ENCODE measurements at regions not wholly inside any gene's neighbourhood (a gene's known extent, or its start where the extent isn't known, plus 50 kb on each side); places are given as distances from the start of the nearest gene placed in this dataset.
"Not testable (repeated sequence)": the region's sequence is repeated elsewhere in the genome, so short reads cannot be mapped to it uniquely, and the experiment has no call there.

DNA sequence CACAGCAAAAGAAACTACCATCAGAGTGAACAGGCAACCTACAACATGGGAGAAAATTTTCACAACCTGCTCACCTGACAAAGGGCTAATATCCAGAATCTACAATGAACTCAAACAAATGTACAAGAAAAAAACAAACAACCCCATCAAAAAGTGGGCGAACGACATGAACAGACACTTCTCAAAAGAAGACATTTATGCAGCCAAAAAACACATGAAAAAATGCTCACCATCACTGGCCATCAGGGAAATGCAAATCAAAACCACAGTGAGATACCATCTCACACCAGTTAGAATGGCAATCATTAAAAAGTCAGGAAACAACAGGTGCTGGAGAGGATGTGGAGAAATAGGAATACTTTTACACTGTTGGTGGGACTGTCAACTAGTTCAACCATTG lies 207.8 kb downstream of the USP6NL start:
- not testable (repeated sequence) for H3K9me3 ChIP-seq (ENCODE audit: control insufficient read depth in 2 of 2, insufficient read depth in 1 of 2, low read depth in 1 of 2, low read length in 1 of 2); H3K27ac ChIP-seq (ENCODE audit: low read depth in 1 of 3, low read length in 2 of 3); H3K27me3 ChIP-seq (ENCODE audit: control insufficient read depth in 3 of 3, insufficient read depth in 3 of 3, low read length in 3 of 3); H3K4me1 ChIP-seq (ENCODE audit: control insufficient read depth in 3 of 3, insufficient read depth in 2 of 3, low read depth in 1 of 3, low read length in 2 of 3); H3K4me3 ChIP-seq (ENCODE audit: low read depth in 1 of 3, low read length in 3 of 3); FAIRE-seq; H3K36me3 ChIP-seq (ENCODE audit: control insufficient read depth in 3 of 3, insufficient read depth in 2 of 3, low read depth in 1 of 3, low read length in 3 of 3); DNase-seq
- WGBS, 3 donors: no CpG with 5 or more reads among the region's 2 CpGs

GRCh38 chr10:11403116-11403515 lies 208.3 kb downstream of the USP6NL start:
- peak in 1 of 2 donors; percentile 59 for DNase-seq
- Histone ChIP-seq H3K4me1 (ENCODE audit: control insufficient read depth in 3 of 3, insufficient read depth in 2 of 3, low read depth in 1 of 3, low read length in 2 of 3) (no peaks in the 10 kb centered on the region), H3K27me3 (ENCODE audit: control insufficient read depth in 3 of 3, insufficient read depth in 3 of 3, low read length in 3 of 3) (no peaks in the 10 kb centered on the region), H3K4me3 (ENCODE audit: low read depth in 1 of 3, low read length in 3 of 3) (no peak overlapping the region), H3K36me3 (ENCODE audit: control insufficient read depth in 3 of 3, insufficient read depth in 2 of 3, low read depth in 1 of 3, low read length in 3 of 3) (no peaks in the 10 kb centered on the region), H3K27ac (ENCODE audit: low read depth in 1 of 3, low read length in 2 of 3) (no peak overlapping the region), H3K9me3 (ENCODE audit: control insufficient read depth in 2 of 2, insufficient read depth in 1 of 2, low read depth in 1 of 2, low read length in 1 of 2) (no peaks in the 10 kb centered on the region)
- FAIRE-seq: no peak
- 63 to 79% (median 65%) methylated on average over 11 of the region's 11 CpGs for WGBS, 3 donors

GRCh38 chr10:11402392-11402791 lies 209.1 kb downstream of the USP6NL start:
- no peaks in the 10 kb centered on the region for H3K27me3 ChIP-seq (ENCODE audit: control insufficient read depth in 3 of 3, insufficient read depth in 3 of 3, low read length in 3 of 3)
- no peaks in the 10 kb centered on the region for H3K4me1 ChIP-seq (ENCODE audit: control insufficient read depth in 3 of 3, insufficient read depth in 2 of 3, low read depth in 1 of 3, low read length in 2 of 3)
- H3K27ac ChIP-seq (ENCODE audit: low read depth in 1 of 3, low read length in 2 of 3): no peak overlapping the region
- FAIRE-seq (no peak), DNase-seq (no peak)
- no peaks in the 10 kb centered on the region for H3K36me3 ChIP-seq (ENCODE audit: control insufficient read depth in 3 of 3, insufficient read depth in 2 of 3, low read depth in 1 of 3, low read length in 3 of 3)
- no peaks in the 10 kb centered on the region for H3K9me3 ChIP-seq (ENCODE audit: control insufficient read depth in 2 of 2, insufficient read depth in 1 of 2, low read depth in 1 of 2, low read length in 1 of 2)
- H3K4me3 ChIP-seq (ENCODE audit: low read depth in 1 of 3, low read length in 3 of 3): no peak overlapping the region
- WGBS, 3 donors: 63 to 94% (median 88%) methylated on average over 2 of the region's 2 CpGs

GRCh38 chr10:11401264-11402235 lies 209.9 kb downstream of the USP6NL start:
- 63 to 67% (median 65%) methylated on average over 16 of the region's 16 CpGs for WGBS, 3 donors
- no peak for FAIRE-seq

GRCh38 chr10:11397980-11398580 lies 213.4 kb downstream of the USP6NL start:
- Histone ChIP-seq H3K9me3 (ENCODE audit: control insufficient read depth in 2 of 2, insufficient read depth in 1 of 2, low read depth in 1 of 2, low read length in 1 of 2) (no peaks in the 10 kb centered on the region), H3K27me3 (ENCODE audit: control insufficient read depth in 3 of 3, insufficient read depth in 3 of 3, low read length in 3 of 3) (peaks cover 0 to 3% (median 0%) of the 10 kb centered on the region in 3 donors), H3K27ac (ENCODE audit: low read depth in 1 of 3, low read length in 2 of 3) (no peak overlapping the region), H3K36me3 (ENCODE audit: control insufficient read depth in 3 of 3, insufficient read depth in 2 of 3, low read depth in 1 of 3, low read length in 3 of 3) (no peaks in the 10 kb centered on the region), H3K4me1 (ENCODE audit: control insufficient read depth in 3 of 3, insufficient read depth in 2 of 3, low read depth in 1 of 3, low read length in 2 of 3) (no peaks in the 10 kb centered on the region), H3K4me3 (ENCODE audit: low read depth in 1 of 3, low read length in 3 of 3) (no peak overlapping the region)
- DNase-seq (no peak), FAIRE-seq (no peak)
- 59 to 70% (median 62%) methylated on average over 8 of the region's 8 CpGs for WGBS, 3 donors

More at GRCh38 chr10:11401264-11402235, 209.9 kb downstream of the USP6NL start:
- Histone ChIP-seq H3K4me3 (ENCODE audit: low read depth in 1 of 3, low read length in 3 of 3) (no peak overlapping the region), H3K27ac (ENCODE audit: low read depth in 1 of 3, low read length in 2 of 3) (no peak overlapping the region), H3K9me3 (ENCODE audit: control insufficient read depth in 2 of 2, insufficient read depth in 1 of 2, low read depth in 1 of 2, low read length in 1 of 2) (no peaks in the 10 kb centered on the region), H3K36me3 (ENCODE audit: control insufficient read depth in 3 of 3, insufficient read depth in 2 of 3, low read depth in 1 of 3, low read length in 3 of 3) (no peaks in the 10 kb centered on the region), H3K27me3 (ENCODE audit: control insufficient read depth in 3 of 3, insufficient read depth in 3 of 3, low read length in 3 of 3) (no peaks in the 10 kb centered on the region), H3K4me1 (ENCODE audit: control insufficient read depth in 3 of 3, insufficient read depth in 2 of 3, low read depth in 1 of 3, low read length in 2 of 3) (no peaks in the 10 kb centered on the region)
- DNase-seq: peak in 1 of 2 donors; percentile 5

- no peak for FAIRE-seq
- 84 to 91% (median 85%) methylated on average over 21 of the region's 21 CpGs for WGBS, 3 donors
Observed at GRCh38 chr10:11397077-11397965, 214.1 kb downstream of the USP6NL start.

DNA sequence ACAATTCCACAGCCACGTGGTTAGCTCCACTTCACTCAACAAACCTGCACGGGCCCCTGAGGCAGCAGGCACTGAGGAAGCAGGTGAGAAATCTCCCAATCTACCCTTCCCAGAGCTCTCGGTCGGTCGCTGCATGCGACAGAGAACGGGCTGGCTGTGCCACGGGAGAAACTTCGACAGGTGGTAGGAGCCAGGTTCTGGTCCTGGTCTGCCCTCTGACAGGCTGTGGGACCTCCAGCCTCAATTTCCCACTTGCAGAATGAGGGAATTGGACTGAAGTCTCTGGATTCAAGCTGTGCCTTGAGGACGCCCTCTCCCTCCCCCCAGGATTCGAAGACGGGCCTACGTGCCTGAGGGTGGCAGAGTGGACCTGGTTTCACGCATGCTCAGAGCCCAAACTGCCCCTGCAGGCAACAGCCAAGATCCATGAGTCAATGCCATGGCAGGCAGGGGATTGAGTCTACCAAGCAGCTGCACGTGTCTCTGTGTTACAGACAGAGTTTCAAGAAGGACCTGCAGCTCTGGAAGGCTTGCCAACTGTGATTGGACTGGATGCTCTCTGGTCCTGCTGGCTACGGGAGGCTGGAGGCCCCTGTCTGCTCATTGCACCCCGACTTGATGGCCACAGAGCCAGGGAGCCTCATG lies 215.0 kb downstream of the USP6NL start:
- H3K4me1 ChIP-seq (ENCODE audit: control insufficient read depth in 3 of 3, insufficient read depth in 2 of 3, low read depth in 1 of 3, low read length in 2 of 3): no peaks in the 10 kb centered on the region
- H3K4me3 ChIP-seq (ENCODE audit: low read depth in 1 of 3, low read length in 3 of 3): no peak overlapping the region
- FAIRE-seq (no peak), DNase-seq (no peak)
- no peak overlapping the region for H3K27ac ChIP-seq (ENCODE audit: low read depth in 1 of 3, low read length in 2 of 3)
- peaks cover 0 to 3% (median 0%) of the 10 kb centered on the region in 3 donors for H3K27me3 ChIP-seq (ENCODE audit: control insufficient read depth in 3 of 3, insufficient read depth in 3 of 3, low read length in 3 of 3)
- 72 to 85% (median 84%) methylated on average over 17 of the region's 17 CpGs for WGBS, 3 donors
- H3K9me3 ChIP-seq (ENCODE audit: control insufficient read depth in 2 of 2, insufficient read depth in 1 of 2, low read depth in 1 of 2, low read length in 1 of 2): no peaks in the 10 kb centered on the region
- no peaks in the 10 kb centered on the region for H3K36me3 ChIP-seq (ENCODE audit: control insufficient read depth in 3 of 3, insufficient read depth in 2 of 3, low read depth in 1 of 3, low read length in 3 of 3)

More at GRCh38 chr10:11397077-11397965, 214.1 kb downstream of the USP6NL start:
- Histone ChIP-seq H3K27ac (ENCODE audit: low read depth in 1 of 3, low read length in 2 of 3) (no peak overlapping the region), H3K36me3 (ENCODE audit: control insufficient read depth in 3 of 3, insufficient read depth in 2 of 3, low read depth in 1 of 3, low read length in 3 of 3) (no peaks in the 10 kb centered on the region), H3K4me1 (ENCODE audit: control insufficient read depth in 3 of 3, insufficient read depth in 2 of 3, low read depth in 1 of 3, low read length in 2 of 3) (no peaks in the 10 kb centered on the region), H3K9me3 (ENCODE audit: control insufficient read depth in 2 of 2, insufficient read depth in 1 of 2, low read depth in 1 of 2, low read length in 1 of 2) (no peaks in the 10 kb centered on the region), H3K27me3 (ENCODE audit: control insufficient read depth in 3 of 3, insufficient read depth in 3 of 3, low read length in 3 of 3) (peaks cover 0 to 3% (median 0%) of the 10 kb centered on the region in 3 donors), H3K4me3 (ENCODE audit: low read depth in 1 of 3, low read length in 3 of 3) (no peak overlapping the region)
- DNase-seq: no peak

Data from small intestine (tissue), 7 donors.